DMS53 (cell line): ENCODE measurements at regions not wholly inside any gene's neighbourhood (a gene's known extent, or its start where the extent isn't known, plus 50 kb on each side); places are given as distances from the start of the nearest gene placed in this dataset.
"Not testable (repeated sequence)": the region's sequence is repeated elsewhere in the genome, so short reads cannot be mapped to it uniquely, and the experiment has no call there.

Experiments
- DNase-seq: peaks from one replicate; lab custom pipeline; 2025; lab: John Stamatoyannopoulos, UW

- no peak for DNase-seq
Measured at GRCh38 chr10:57959318-57960006, 308.2 kb downstream of the IPMK start.

DNA sequence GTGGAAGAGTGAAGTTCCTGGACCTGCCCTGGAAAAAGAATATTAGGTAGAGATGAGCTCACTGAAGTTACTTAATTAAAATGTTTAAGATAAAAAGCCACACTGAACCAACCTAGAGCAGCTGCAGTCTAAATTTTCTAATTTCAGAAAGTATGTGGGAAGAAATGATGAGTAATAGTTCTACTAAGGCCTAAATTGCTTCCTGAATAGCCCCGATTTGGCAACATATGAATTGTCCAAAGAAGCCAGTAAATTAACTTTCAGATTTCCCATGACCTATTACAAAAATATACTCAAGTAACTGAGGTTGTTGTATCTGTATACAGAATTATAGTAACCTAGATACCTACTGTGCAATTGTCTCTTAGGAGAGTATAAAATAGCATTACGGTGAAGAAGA lies 312.6 kb downstream of the IPMK start:
- DNase-seq: no peak

- no peak for DNase-seq
Measured at GRCh38 chr10:57952741-57953140, 315.0 kb downstream of the IPMK start.

DNA sequence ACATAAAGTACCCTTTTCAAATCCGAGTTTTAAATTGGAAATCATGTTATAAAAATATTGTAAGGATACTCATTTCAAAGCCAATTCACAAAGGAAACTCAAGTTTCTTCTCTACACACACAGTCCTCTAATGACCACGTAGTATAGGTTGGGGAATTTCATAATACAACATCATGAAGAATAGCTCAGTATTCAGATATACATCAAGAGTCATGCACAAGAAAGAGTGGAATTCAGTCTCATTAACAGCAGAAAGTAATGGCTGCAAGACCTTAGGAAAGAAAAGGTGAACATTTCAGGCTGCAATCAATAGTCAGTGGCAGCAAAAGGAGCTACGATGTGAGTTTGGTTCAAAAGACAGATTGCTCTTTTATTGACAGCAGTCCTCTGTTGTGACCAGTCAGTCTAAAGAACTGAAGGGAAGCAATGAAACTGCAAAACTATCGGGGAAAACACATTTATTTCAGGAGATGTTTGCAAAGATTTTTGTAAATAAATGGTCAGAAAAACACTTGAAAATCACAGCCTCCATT lies 317.2 kb downstream of the IPMK start:
- no peak for DNase-seq

DNA sequence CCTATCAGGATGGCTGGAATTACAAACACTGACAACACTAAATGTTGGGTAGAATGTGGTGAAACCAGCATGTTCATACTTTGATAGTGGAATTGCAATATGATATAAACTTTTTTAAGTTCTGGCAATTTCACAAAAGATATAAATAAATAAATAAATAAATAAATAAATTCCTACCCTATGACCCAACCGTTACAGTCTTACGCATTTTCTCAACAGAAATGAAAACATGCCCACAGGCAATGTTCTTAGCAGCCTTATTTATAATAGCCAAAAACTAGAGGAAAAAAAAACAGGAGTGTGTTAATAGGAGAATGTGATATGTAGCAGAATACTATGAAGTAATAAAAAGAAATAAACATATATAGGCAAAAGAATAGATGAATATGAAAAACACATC lies 318.9 kb downstream of the IPMK start:
- DNase-seq: no peak

DNA sequence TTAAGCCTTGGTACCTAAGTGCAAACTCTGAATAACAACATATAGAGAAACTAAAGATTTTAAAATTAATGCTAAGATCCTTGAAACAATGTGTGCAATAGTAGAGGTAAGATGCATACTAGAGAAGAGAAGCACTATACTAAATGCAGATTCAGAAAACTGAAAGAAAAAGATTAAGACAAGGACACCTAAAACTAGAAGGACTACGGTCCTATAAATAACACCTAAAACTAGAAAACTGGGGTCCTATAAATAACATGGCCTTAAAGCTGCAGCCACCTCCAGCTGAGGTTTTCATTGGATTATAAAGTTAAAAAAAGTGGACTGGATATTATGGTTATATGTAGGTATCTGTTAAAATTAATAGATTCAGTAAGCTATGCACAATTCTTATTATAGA lies 320.9 kb downstream of the IPMK start:
- no peak for DNase-seq

DNA sequence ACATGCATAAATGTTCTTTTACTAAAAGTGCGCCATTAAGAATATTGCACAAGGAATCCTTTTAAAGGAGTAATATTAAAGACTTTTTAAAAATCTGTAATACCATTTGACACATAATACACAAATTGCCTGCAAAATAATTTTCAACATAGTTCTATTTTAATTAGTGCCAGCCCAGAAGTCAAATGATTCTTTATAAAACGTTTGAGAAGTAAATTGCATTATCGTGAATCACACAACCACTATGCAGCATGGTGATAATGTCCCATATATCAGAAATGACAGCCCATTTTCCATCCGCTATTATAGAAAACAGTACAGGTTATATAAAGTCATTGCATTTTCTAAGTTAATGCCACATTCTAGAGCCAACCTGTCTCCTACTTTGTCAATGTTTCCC lies 324.0 kb downstream of the IPMK start:
- DNase-seq: no peak

GRCh38 chr10:57925045-57925444 lies 342.6 kb downstream of the IPMK start:
- DNase-seq: peak; percentile 76

GRCh38 chr10:57921140-57921539 lies 346.6 kb downstream of the IPMK start:
- no peak for DNase-seq

DNA sequence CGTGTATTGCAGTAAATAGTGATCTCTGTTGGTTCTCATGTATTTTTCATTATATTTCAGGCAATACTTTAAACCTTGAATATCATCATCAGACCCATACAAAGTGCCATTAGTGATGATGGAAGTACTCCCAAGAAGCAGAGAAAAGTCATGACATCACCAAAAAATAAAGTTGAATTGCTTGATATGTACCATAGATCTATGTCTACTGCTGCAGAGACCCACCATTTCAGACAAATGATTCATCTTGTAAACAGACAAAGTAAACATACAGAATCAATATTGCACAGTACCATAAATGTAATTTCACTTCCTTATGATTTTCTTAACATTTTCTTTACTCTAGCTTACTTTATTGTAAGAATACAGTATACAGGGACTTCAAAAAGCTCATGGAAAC lies 347.8 kb downstream of the IPMK start:
- peak; percentile 75 for DNase-seq

GRCh38 chr10:57917019-57917418 lies 350.7 kb downstream of the IPMK start:
- no peak for DNase-seq

DNA sequence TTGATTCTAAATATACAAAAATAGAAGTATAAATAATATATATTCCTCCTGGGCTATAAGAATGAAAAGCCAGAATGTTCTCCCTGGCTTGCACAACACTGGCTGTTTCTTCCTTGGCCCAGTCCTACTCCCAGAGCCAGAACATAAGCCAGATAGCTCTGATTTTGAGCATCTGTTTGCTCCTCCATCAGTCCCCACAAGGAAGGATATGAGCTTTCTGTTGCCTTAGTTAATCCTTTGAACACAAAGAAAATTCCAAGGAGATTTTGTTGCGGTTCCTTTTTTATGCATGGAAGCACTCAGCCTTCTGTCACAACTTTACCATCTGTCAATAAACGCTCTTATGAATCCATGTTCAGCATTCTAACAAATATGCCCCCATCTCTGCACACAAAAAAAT lies 361.8 kb downstream of the IPMK start:
- no peak for DNase-seq

GRCh38 chr10:57905010-57905409 lies 362.7 kb downstream of the IPMK start:
- DNase-seq: no peak

DNA sequence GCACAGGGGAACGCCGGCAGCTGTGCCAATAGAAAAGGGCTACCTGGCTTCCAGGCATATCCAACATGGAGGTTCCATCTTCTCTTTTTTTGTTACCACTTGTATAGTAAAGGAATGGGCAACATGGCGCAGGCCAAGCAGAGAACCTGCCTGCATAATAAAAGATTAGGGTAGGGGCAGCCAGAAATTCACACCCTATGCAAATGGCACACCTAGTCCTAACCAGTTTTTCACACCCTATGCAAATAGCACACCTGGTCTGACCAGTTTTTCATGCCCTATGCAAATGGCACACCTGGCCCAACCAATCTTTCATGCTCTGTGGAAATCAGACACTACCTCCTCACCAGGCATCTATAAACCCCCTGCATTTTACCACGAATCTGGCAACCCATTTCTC lies 369.5 kb downstream of the IPMK start:
- DNase-seq: peak; percentile 85

DNA sequence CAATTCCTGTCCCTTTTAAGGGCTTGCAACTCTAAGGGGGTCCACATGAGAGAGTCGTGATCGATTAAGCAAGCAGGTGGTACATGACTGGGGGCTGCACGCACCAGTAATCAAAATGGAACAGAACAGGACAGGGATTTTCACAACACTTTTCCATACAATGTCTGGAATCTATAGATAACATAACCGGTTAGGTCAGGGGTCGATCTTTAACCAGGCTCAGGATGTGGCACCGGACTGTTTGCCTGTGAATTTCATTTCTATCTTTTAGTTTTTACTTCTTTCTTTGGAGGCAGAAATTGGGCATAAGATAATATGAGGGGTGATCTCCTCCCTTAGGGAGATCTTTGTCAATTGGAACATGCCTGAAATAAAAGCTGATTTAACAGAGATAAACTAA lies 370.1 kb downstream of the IPMK start:
- no peak for DNase-seq

- no peak for DNase-seq
Measured at GRCh38 chr10:57894361-57894760, 373.3 kb downstream of the IPMK start.

GRCh38 chr10:57891201-57892006 lies 376.3 kb downstream of the IPMK start:
- DNase-seq: no peak

DNA sequence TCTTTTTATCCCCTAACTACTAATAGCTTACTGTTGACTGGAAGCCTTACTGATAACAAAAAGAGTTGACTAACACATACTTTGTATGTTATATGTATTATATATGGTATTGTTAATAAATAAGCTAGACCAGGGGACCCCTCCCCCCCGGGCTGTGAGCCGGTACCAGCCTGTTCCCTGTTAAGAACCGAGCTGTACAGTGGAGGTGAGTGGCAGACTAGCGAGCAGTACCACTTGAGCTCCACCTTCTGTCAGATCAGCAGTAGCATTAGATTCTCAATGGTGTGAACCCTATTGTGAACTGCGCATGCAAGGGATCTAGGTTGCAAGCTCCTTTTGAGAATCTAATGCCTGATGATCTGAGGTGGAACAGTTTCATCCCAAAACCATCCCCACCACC lies 377.0 kb downstream of the IPMK start:
- no peak for DNase-seq

DNA sequence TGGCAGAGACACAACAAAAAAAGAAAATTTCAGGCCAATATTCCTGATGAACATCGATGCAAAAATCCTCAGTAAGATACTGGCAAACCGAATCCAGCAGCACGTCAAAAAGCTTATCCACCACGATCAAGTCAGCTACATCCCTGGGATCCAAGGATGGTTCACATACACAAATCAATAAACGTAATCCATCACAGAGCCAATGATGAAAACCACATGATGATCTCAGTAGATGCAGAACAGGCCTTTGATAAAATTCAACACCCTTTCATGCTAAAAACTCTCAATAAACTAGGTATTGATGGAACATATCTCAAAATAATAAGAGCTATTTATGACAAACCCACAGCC lies 382.1 kb downstream of the IPMK start:
- not testable (repeated sequence) for DNase-seq

DNA sequence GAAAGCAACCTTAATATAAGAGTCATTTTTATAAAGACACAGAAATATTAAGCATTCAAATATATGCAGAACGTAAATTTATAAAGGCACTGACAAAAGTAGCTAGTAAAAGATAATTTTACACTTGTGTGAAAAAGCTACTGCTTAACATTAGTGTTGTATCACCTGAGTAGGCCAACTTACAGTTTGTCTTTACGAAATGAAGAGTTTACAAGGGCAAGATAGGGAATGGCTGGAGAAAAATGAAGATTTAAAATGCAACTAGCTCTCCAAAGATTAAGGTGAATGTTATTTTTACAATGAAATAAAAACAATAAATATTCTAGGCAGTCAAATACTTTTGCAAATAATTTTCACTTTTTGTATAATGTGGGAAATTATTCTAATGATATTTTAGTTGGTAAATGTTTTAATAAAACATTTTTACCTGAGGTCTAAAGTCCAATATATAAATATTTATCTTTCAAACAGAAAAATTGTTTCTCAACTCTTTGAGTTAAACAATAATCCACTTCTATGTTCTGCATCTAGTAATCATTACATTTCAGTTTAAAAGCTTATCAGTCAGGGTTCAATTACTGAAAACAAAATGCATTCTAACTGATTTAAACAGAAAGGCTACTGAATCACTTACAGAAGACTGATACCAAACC lies 382.6 kb downstream of the IPMK start:
- DNase-seq: no peak

DNA sequence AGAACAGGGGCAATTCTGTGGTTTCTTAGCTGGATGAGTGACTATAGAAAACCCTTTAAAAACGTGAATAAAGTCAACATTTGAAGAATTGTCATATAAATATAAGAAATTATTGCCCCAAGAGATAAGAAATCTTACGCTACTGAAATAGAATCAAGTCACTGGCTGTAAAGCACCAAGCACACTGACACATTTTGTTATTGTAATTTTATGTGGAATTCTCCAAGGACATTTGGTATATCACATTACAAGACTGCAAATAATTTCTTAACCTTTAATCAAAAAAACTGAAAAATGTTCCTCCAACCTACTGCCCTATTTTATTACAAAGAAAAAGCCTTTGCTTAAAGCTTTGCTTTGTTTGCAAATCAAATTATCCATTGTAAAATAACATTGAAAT lies 383.3 kb downstream of the IPMK start:
- no peak for DNase-seq

DNA sequence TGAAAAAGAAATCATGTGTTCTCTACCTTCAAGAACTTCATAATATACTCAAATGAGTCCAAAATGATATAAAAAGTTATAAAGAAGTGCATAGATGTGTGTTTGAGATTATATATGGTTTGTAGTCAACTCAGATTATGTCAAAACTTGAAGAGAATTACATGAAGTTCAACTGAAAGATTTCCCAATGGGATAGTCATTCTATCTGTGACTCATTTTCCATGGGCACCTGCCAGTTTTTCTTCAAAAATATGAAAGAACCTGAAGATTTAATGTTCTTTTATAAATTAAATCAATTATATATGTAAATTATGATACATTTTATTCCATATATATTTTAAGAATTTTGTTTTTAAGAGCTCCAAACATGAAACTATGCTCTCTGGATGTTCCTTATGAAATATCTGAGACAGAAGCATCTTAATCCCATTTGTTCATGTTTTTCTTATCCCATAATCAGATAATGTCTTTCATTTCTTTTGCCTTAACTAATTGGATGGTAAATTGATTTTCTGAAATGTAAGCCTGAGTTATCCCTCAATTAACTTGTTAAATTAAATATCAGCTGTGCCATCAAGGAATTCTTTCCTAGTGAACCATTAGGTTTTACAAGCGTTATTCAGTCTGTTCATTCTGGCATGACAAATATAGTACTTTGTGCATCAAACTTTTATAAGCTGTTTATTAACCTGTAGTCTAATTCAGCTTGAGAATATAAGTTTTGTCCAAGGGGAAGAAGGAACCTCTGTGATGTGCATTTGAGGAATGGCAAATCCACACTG lies 387.1 kb downstream of the IPMK start:
- no peak for DNase-seq
